GM12892 (cell line): ENCODE measurements at regions not wholly inside any gene's neighbourhood (a gene's known extent, or its start where the extent isn't known, plus 50 kb on each side); places are given as distances from the start of the nearest gene placed in this dataset.

ENCODE experiments used
- POLR2A ChIP-seq: IDR thresholded peaks from 2 replicates; pipeline ENCODE4 v1.6.1; 2011; ENCODE audit warnings: low read depth, low read length, control low read depth
- POLR2AphosphoS5 ChIP-seq: IDR thresholded peaks from 2 replicates; pipeline ENCODE4 v1.6.1; 2011; ENCODE audit warnings: low read depth, low read length, control low read depth
- TAF1 ChIP-seq: IDR thresholded peaks from 2 replicates; pipeline ENCODE4 v1.6.1; 2011; ENCODE audit warnings: low read depth, mild to moderate bottlenecking, control low read depth, low read length, borderline replicate concordance

DNA sequence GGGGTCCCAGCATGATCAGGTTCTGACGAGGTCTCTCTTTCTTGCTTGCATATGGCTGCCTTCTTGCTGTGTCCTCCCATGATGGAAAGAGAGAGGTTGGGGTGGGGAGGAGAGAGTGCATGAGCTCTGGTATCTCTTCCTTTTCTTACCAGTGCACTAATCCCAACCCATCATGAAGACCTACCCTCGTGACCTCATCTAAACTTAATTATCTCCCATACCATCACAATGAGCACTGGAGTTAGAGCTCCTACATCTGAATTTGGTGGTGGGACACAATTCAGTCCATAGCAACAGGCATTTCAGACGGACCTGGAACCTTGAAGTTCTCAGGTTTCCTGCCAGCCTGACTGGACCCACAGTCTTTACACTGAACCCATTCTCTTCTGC is 125.2 kb upstream of the ZNF648 start:
- TF ChIP-seq POLR2AphosphoS5 (no peak), TAF1 (no peak), POLR2A (no peak)
